IPS-20b (cell line): ENCODE measurements at regions not wholly inside any gene's neighbourhood (a gene's known extent, or its start where the extent isn't known, plus 50 kb on each side); places are given as distances from the start of the nearest gene placed in this dataset.

Experiments
- H3K27ac ChIP-seq: one replicate; pipeline ENCODE4 v1.5.1; 2013; ENCODE audit warnings: low read length
- H3K27me3 ChIP-seq: 2 replicates; pipeline ENCODE4 v1.6.1; 2013; ENCODE audit warnings: mild to moderate bottlenecking, low read length, inconsistent platforms; ENCODE audit not compliant: insufficient read depth
- H3K36me3 ChIP-seq: 2 replicates; pipeline ENCODE4 v1.6.1; 2013; ENCODE audit warnings: low read depth, mild to moderate bottlenecking, inconsistent platforms, low read length, moderate library complexity; ENCODE audit not compliant: insufficient read depth
- H3K4me1 ChIP-seq: 2 replicates; pipeline ENCODE4 v1.6.1; 2013; ENCODE audit warnings: mild to moderate bottlenecking, control low read depth, inconsistent platforms, low read length, moderate library complexity; ENCODE audit not compliant: insufficient read depth
- H3K4me3 ChIP-seq: 2 replicates; pipeline ENCODE4 v1.5.1; 2013; ENCODE audit warnings: mild to moderate bottlenecking, low read length, inconsistent platforms
- H3K9ac ChIP-seq: 2 replicates; pipeline ENCODE4 v1.6.1; 2013; ENCODE audit warnings: low read depth, mild to moderate bottlenecking, inconsistent platforms, low read length, moderate library complexity
- H3K9me3 ChIP-seq: 2 replicates; pipeline ENCODE4 v1.6.1; 2013; ENCODE audit warnings: mild to moderate bottlenecking, low read depth, low read length, inconsistent platforms; ENCODE audit not compliant: insufficient read depth

- H3K27me3 ChIP-seq: no peaks in the 10 kb centered on the region
- H3K9ac ChIP-seq: no peak overlapping the region
- no peak overlapping the region for H3K27ac ChIP-seq
- H3K4me1 ChIP-seq: no peaks in the 10 kb centered on the region
- no peaks in the 10 kb centered on the region for H3K9me3 ChIP-seq
- no peaks in the 10 kb centered on the region for H3K36me3 ChIP-seq
- H3K4me3 ChIP-seq: no peak overlapping the region
These were observed 291.5 kb downstream of the KBTBD8 start for GRCh38 chr3:67289626-67290025.

- H3K27me3 ChIP-seq: no peaks in the 10 kb centered on the region
- no peaks in the 10 kb centered on the region for H3K4me1 ChIP-seq
These were observed 292.3 kb downstream of the KBTBD8 start for GRCh38 chr3:67290438-67290837.

GRCh38 chr3:67291287-67292252 is 293.5 kb downstream of the KBTBD8 start:
- no peaks in the 10 kb centered on the region for H3K9me3 ChIP-seq
- no peak overlapping the region for H3K9ac ChIP-seq
- H3K27ac ChIP-seq: no peak overlapping the region
- no peaks in the 10 kb centered on the region for H3K27me3 ChIP-seq
- no peaks in the 10 kb centered on the region for H3K36me3 ChIP-seq
- H3K4me3 ChIP-seq: no peak overlapping the region
- H3K4me1 ChIP-seq: peaks cover 7% of the 10 kb centered on the region; the same call in 1 of the 2 replicates

More at GRCh38 chr3:67290438-67290837, 292.3 kb downstream of the KBTBD8 start:
- Histone ChIP-seq H3K27ac (no peak overlapping the region), H3K4me3 (no peak overlapping the region), H3K9me3 (no peaks in the 10 kb centered on the region), H3K36me3 (no peaks in the 10 kb centered on the region), H3K9ac (no peak overlapping the region)

- H3K27me3 ChIP-seq: no peaks in the 10 kb centered on the region
- H3K27ac ChIP-seq: no peak overlapping the region
- no peak overlapping the region for H3K4me3 ChIP-seq
- H3K9ac ChIP-seq: no peak overlapping the region
- H3K4me1 ChIP-seq: peaks cover 7% of the 10 kb centered on the region; the same call in 1 of the 2 replicates
- no peaks in the 10 kb centered on the region for H3K9me3 ChIP-seq
- no peaks in the 10 kb centered on the region for H3K36me3 ChIP-seq
These were observed 294.4 kb downstream of the KBTBD8 start for GRCh38 chr3:67292356-67293121.

GRCh38 chr3:67294341-67294740 is 296.2 kb downstream of the KBTBD8 start:
- peaks cover 7% of the 10 kb centered on the region; the same call in 1 of the 2 replicates for H3K4me1 ChIP-seq
- no peak overlapping the region for H3K4me3 ChIP-seq
- no peaks in the 10 kb centered on the region for H3K27me3 ChIP-seq
- no peak overlapping the region for H3K27ac ChIP-seq
- no peaks in the 10 kb centered on the region for H3K9me3 ChIP-seq
- H3K36me3 ChIP-seq: no peaks in the 10 kb centered on the region
- no peak overlapping the region for H3K9ac ChIP-seq

- H3K9me3 ChIP-seq: no peaks in the 10 kb centered on the region
- H3K27me3 ChIP-seq: no peaks in the 10 kb centered on the region
- H3K9ac ChIP-seq: no peak overlapping the region
- H3K4me1 ChIP-seq: peaks cover 7% of the 10 kb centered on the region; the same call in 1 of the 2 replicates
- no peaks in the 10 kb centered on the region for H3K36me3 ChIP-seq
- no peak overlapping the region for H3K27ac ChIP-seq
- H3K4me3 ChIP-seq: no peak overlapping the region
These were observed 298.2 kb downstream of the KBTBD8 start for GRCh38 chr3:67296039-67296892.

GRCh38 chr3:67297715-67298475 is 299.8 kb downstream of the KBTBD8 start:
- Histone ChIP-seq H3K9ac (no peak overlapping the region), H3K27me3 (no peaks in the 10 kb centered on the region), H3K4me3 (no peak overlapping the region), H3K9me3 (no peaks in the 10 kb centered on the region), H3K27ac (no peak overlapping the region), H3K4me1 (peaks cover 7% of the 10 kb centered on the region; the same call in 1 of the 2 replicates), H3K36me3 (no peaks in the 10 kb centered on the region)

- Histone ChIP-seq H3K4me3 (no peak overlapping the region), H3K27ac (no peak overlapping the region), H3K36me3 (no peaks in the 10 kb centered on the region), H3K9ac (no peak overlapping the region), H3K4me1 (peaks cover 12% of the 10 kb centered on the region), H3K9me3 (no peaks in the 10 kb centered on the region), H3K27me3 (no peaks in the 10 kb centered on the region)
These were observed 303.4 kb downstream of the KBTBD8 start for GRCh38 chr3:67301556-67301955.

GRCh38 chr3:67302489-67302888 is 304.4 kb downstream of the KBTBD8 start:
- peaks cover 12% of the 10 kb centered on the region for H3K4me1 ChIP-seq
- no peak overlapping the region for H3K9ac ChIP-seq
- H3K4me3 ChIP-seq: no peak overlapping the region
- H3K27me3 ChIP-seq: no peaks in the 10 kb centered on the region
- no peaks in the 10 kb centered on the region for H3K36me3 ChIP-seq
- H3K27ac ChIP-seq: no peak overlapping the region
- no peaks in the 10 kb centered on the region for H3K9me3 ChIP-seq

GRCh38 chr3:67305160-67305559 is 307.1 kb downstream of the KBTBD8 start:
- no peaks in the 10 kb centered on the region for H3K36me3 ChIP-seq

More at GRCh38 chr3:67305160-67305559, 307.1 kb downstream of the KBTBD8 start:
- H3K4me3 ChIP-seq: no peak overlapping the region
- no peak overlapping the region for H3K9ac ChIP-seq
- H3K27me3 ChIP-seq: no peaks in the 10 kb centered on the region
- H3K9me3 ChIP-seq: no peaks in the 10 kb centered on the region
- peaks cover 12% of the 10 kb centered on the region for H3K4me1 ChIP-seq
- no peak overlapping the region for H3K27ac ChIP-seq
